ENCODE measurements at regions not wholly inside any gene's neighbourhood (a gene's known extent, or its start where the extent isn't known, plus 50 kb on each side); places are given as distances from the start of the nearest gene placed in this dataset.
A peak's percentile ranks its signal among the peaks of the same experiment; 100 is the strongest.
"Not testable (repeated sequence)": the region's sequence is repeated elsewhere in the genome, so short reads cannot be mapped to it uniquely, and the experiment has no call there.

GRCh38 chr1:65584399-65584798, 163.9 kb downstream of the LEPR start:
- no peak for DNase-seq (ENCODE audit: low read depth in 2 of 2)

GRCh38 chr1:65590279-65590678, 169.8 kb downstream of the LEPR start:
- no peak for DNase-seq (ENCODE audit: low read depth in 2 of 2)

- no peak for DNase-seq (ENCODE audit: low read depth in 2 of 2)
Measured at GRCh38 chr1:65593516-65593915, 173.0 kb downstream of the LEPR start.

- DNase-seq (ENCODE audit: low read depth in 2 of 2) = no peak
Measured at GRCh38 chr1:65595724-65596123, 175.3 kb downstream of the LEPR start.

GRCh38 chr1:65596768-65597167, 176.3 kb downstream of the LEPR start:
- no peak for DNase-seq (ENCODE audit: low read depth in 2 of 2)

GRCh38 chr1:65605621-65606020, 185.2 kb downstream of the LEPR start:
- peak in 1 of 2 experiments; percentile 11 for DNase-seq (ENCODE audit: low read depth in 2 of 2)

GRCh38 chr1:65606426-65606825, 186.0 kb downstream of the LEPR start:
- DNase-seq (ENCODE audit: low read depth in 2 of 2) = no peak

GRCh38 chr1:65613884-65614283, 178.8 kb upstream of the PDE4B start:
- no peak for DNase-seq (ENCODE audit: low read depth in 2 of 2)

- no peak for DNase-seq (ENCODE audit: low read depth in 2 of 2)
Measured at GRCh38 chr1:65615859-65616258, 176.8 kb upstream of the PDE4B start.

- not testable (repeated sequence) for DNase-seq (ENCODE audit: low read depth in 2 of 2)
Measured at GRCh38 chr1:65621721-65622120, 171.0 kb upstream of the PDE4B start.

- no peak for DNase-seq (ENCODE audit: low read depth in 2 of 2)
Measured at GRCh38 chr1:65623895-65624294, 168.8 kb upstream of the PDE4B start.

GRCh38 chr1:65625528-65625927, 167.2 kb upstream of the PDE4B start:
- no peak for DNase-seq (ENCODE audit: low read depth in 2 of 2)

- DNase-seq (ENCODE audit: low read depth in 2 of 2) = no peak
Measured at GRCh38 chr1:65626003-65626402, 166.7 kb upstream of the PDE4B start.

- no peak for DNase-seq (ENCODE audit: low read depth in 2 of 2)
Measured at GRCh38 chr1:65629788-65630187, 162.9 kb upstream of the PDE4B start.

- DNase-seq (ENCODE audit: low read depth in 2 of 2) = no peak
Measured at GRCh38 chr1:65630855-65631254, 161.8 kb upstream of the PDE4B start.

GRCh38 chr1:65632235-65632634, 160.5 kb upstream of the PDE4B start:
- no peak for DNase-seq (ENCODE audit: low read depth in 2 of 2)

- no peak for DNase-seq (ENCODE audit: low read depth in 2 of 2)
Measured at GRCh38 chr1:65640046-65640445, 152.6 kb upstream of the PDE4B start.

- DNase-seq (ENCODE audit: low read depth in 2 of 2) = not testable (repeated sequence)
Measured at GRCh38 chr1:65649185-65649584, 143.5 kb upstream of the PDE4B start.

GRCh38 chr1:65650682-65651081, 142.0 kb upstream of the PDE4B start:
- no peak for DNase-seq (ENCODE audit: low read depth in 2 of 2)

- DNase-seq (ENCODE audit: low read depth in 2 of 2) = not testable (repeated sequence)
Measured at GRCh38 chr1:65654526-65654925, 138.2 kb upstream of the PDE4B start.

GRCh38 chr1:65657609-65658008, 135.1 kb upstream of the PDE4B start:
- DNase-seq (ENCODE audit: low read depth in 2 of 2) = not testable (repeated sequence)

GRCh38 chr1:65658122-65658521, 134.6 kb upstream of the PDE4B start:
- no peak for DNase-seq (ENCODE audit: low read depth in 2 of 2)

- no peak for DNase-seq (ENCODE audit: low read depth in 2 of 2)
Measured at GRCh38 chr1:65668368-65668767, 124.3 kb upstream of the PDE4B start.

GRCh38 chr1:65670518-65670917, 122.2 kb upstream of the PDE4B start:
- no peak for DNase-seq (ENCODE audit: low read depth in 2 of 2)

GRCh38 chr1:65674522-65674921, 118.2 kb upstream of the PDE4B start:
- DNase-seq (ENCODE audit: low read depth in 2 of 2) = no peak
